ENCODE measurements at regions not wholly inside any gene's neighbourhood (a gene's known extent, or its start where the extent isn't known, plus 50 kb on each side); places are given as distances from the start of the nearest gene placed in this dataset.

GRCh38 chr2:59308108-59308507 is 1067.0 kb upstream of the FANCL start:
- TF ChIP-seq EP300 (IDR thresholded peaks at IDR 0.05) (no peak), CTCF (IDR thresholded peaks at IDR 0.05) (no peak), POLR2AphosphoS5 (IDR thresholded peaks at IDR 0.05) (no peak), POLR2A (IDR thresholded peaks at IDR 0.05) (no peak)
- WGBS: 49% methylated on average over 4 of the region's 4 CpGs
- no peaks in the 10 kb centered on the region for H3K4me1 ChIP-seq
- H3K4me3 ChIP-seq: no peak overlapping the region
- DNase-seq (ENCODE audit: low spot score in 2 of 2): no peak
- H3K9me3 ChIP-seq: no peaks in the 10 kb centered on the region
- no peaks in the 10 kb centered on the region for H3K36me3 ChIP-seq
- no peak overlapping the region for H3K27ac ChIP-seq
- no peaks in the 10 kb centered on the region for H3K27me3 ChIP-seq

- WGBS: 81% methylated on average over 1 of the region's 1 CpG
- DNase-seq (ENCODE audit: low spot score in 2 of 2): no peak
- Histone ChIP-seq H3K27me3 (no peaks in the 10 kb centered on the region), H3K36me3 (no peaks in the 10 kb centered on the region), H3K27ac (no peak overlapping the region), H3K4me3 (no peak overlapping the region), H3K9me3 (no peaks in the 10 kb centered on the region), H3K4me1 (no peaks in the 10 kb centered on the region)
- no peak for TF ChIP-seq POLR2AphosphoS5 (IDR thresholded peaks at IDR 0.05)
- no peak for TF ChIP-seq POLR2A (IDR thresholded peaks at IDR 0.05)
- no peak for TF ChIP-seq CTCF (IDR thresholded peaks at IDR 0.05)
- no peak for TF ChIP-seq EP300 (IDR thresholded peaks at IDR 0.05)
These were observed 1066.1 kb upstream of the FANCL start for GRCh38 chr2:59307196-59307595.

- no peak overlapping the region for H3K4me3 ChIP-seq
- H3K27ac ChIP-seq: no peak overlapping the region
- 97% methylated on average over 4 of the region's 4 CpGs for WGBS
- H3K4me1 ChIP-seq: no peaks in the 10 kb centered on the region
- no peak for TF ChIP-seq POLR2A (IDR thresholded peaks at IDR 0.05)
- TF ChIP-seq CTCF (IDR thresholded peaks at IDR 0.05): no peak
- TF ChIP-seq POLR2AphosphoS5 (IDR thresholded peaks at IDR 0.05): no peak
- TF ChIP-seq EP300 (IDR thresholded peaks at IDR 0.05): no peak
- no peaks in the 10 kb centered on the region for H3K36me3 ChIP-seq
- DNase-seq (ENCODE audit: low spot score in 2 of 2): no peak
- no peaks in the 10 kb centered on the region for H3K27me3 ChIP-seq
- no peaks in the 10 kb centered on the region for H3K9me3 ChIP-seq
These were observed 1062.1 kb upstream of the FANCL start for GRCh38 chr2:59303272-59303671.

GRCh38 chr2:59302683-59303082 is 1061.6 kb upstream of the FANCL start:
- TF ChIP-seq EP300 (IDR thresholded peaks at IDR 0.05): no peak
- no peak for TF ChIP-seq POLR2A (IDR thresholded peaks at IDR 0.05)
- TF ChIP-seq POLR2AphosphoS5 (IDR thresholded peaks at IDR 0.05): no peak
- no peak for TF ChIP-seq CTCF (IDR thresholded peaks at IDR 0.05)
- no peak for DNase-seq (ENCODE audit: low spot score in 2 of 2)
- 93% methylated on average over 3 of the region's 3 CpGs for WGBS

GRCh38 chr2:59301466-59302402 is 1060.6 kb upstream of the FANCL start:
- no peak for DNase-seq (ENCODE audit: low spot score in 2 of 2)
- 34% methylated on average over 14 of the region's 14 CpGs for WGBS
- no peaks in the 10 kb centered on the region for H3K27me3 ChIP-seq
- no peak overlapping the region for H3K27ac ChIP-seq
- no peak overlapping the region for H3K4me3 ChIP-seq
- no peaks in the 10 kb centered on the region for H3K9me3 ChIP-seq
- no peak for TF ChIP-seq EP300 (IDR thresholded peaks at IDR 0.05)
- TF ChIP-seq CTCF (IDR thresholded peaks at IDR 0.05): peak in 1 of 2 donors; percentile 53
- no peaks in the 10 kb centered on the region for H3K36me3 ChIP-seq
- no peaks in the 10 kb centered on the region for H3K4me1 ChIP-seq

More at GRCh38 chr2:59302683-59303082, 1061.6 kb upstream of the FANCL start:
- Histone ChIP-seq H3K9me3 (no peaks in the 10 kb centered on the region), H3K27me3 (no peaks in the 10 kb centered on the region), H3K4me1 (no peaks in the 10 kb centered on the region), H3K36me3 (no peaks in the 10 kb centered on the region), H3K27ac (no peak overlapping the region), H3K4me3 (no peak overlapping the region)
